Mucosa of stomach (tissue), 1 donor: ENCODE measurements at regions not wholly inside any gene's neighbourhood (a gene's known extent, or its start where the extent isn't known, plus 50 kb on each side); places are given as distances from the start of the nearest gene placed in this dataset.
"Not testable (repeated sequence)": the region's sequence is repeated elsewhere in the genome, so short reads cannot be mapped to it uniquely, and the experiment has no call there.

Experiments
- H3K27me3 ChIP-seq: one replicate; pipeline ENCODE4 v1.7.0; 2013; ENCODE audit warnings: mild to moderate bottlenecking, low read length; ENCODE audit not compliant: control insufficient read depth, insufficient read depth
- H3K36me3 ChIP-seq: one replicate; pipeline ENCODE4 v1.7.0; 2013; ENCODE audit warnings: low read length; ENCODE audit not compliant: control insufficient read depth, insufficient read depth
- H3K4me1 ChIP-seq: one replicate; pipeline ENCODE4 v1.7.0; 2013; ENCODE audit warnings: mild to moderate bottlenecking, low read length; ENCODE audit not compliant: control insufficient read depth, insufficient read depth
- H3K4me3 ChIP-seq: one replicate; pipeline ENCODE4 v1.7.0; 2013; ENCODE audit warnings: low read length
- H3K9ac ChIP-seq: one replicate; pipeline ENCODE4 v1.7.0; 2013; ENCODE audit warnings: mild to moderate bottlenecking, low read length, moderate library complexity
- H3K9me3 ChIP-seq: one replicate; pipeline ENCODE4 v1.7.0; 2013; ENCODE audit warnings: mild to moderate bottlenecking, low read length, moderate library complexity; ENCODE audit not compliant: control insufficient read depth
- donor health status: Pancreatic carcinoma.

DNA sequence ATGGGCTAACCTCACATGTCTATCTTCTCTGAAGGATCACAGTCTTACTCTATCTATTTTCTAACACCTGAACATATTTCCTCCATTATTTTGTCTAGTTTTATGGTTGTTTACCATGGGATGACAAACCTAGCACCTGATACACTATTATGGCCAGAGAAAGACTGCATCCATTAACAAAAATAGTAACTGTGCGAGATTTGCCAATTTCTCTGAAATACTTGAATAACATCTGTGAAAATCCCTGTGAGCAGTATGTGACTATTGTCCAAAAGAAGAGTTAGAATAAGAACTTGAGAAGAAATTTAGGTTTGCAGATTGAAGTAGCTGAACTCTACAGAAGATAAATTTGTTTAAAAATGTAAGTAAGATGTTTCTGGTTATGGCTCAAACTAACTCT, 142.0 kb upstream of the CDH11 start:
- Histone ChIP-seq H3K9me3 (no peaks in the 10 kb centered on the region), H3K4me3 (no peak overlapping the region), H3K4me1 (no peaks in the 10 kb centered on the region), H3K9ac (no peak overlapping the region), H3K27me3 (no peaks in the 10 kb centered on the region), H3K36me3 (no peaks in the 10 kb centered on the region)

DNA sequence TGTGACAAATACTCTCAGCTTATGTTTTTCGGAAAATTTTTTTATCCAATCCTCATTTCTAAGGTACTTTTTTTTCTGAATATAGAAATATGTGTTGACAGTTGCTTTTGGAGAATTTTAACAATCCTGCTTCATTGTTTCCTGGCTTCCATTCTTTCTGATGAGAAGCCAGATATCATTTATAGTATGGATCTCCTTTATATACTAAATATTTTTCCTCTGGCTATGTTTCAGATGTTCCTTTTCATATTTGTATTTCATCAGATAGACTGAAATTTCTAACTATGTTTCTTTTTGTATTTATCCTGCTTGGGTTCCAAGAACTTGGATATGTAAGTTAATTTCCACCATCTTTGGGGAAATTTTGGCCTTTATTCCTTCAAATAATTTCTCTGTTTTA, 138.9 kb upstream of the CDH11 start:
- Histone ChIP-seq H3K9me3 (no peaks in the 10 kb centered on the region), H3K36me3 (no peaks in the 10 kb centered on the region), H3K27me3 (no peaks in the 10 kb centered on the region), H3K4me1 (no peaks in the 10 kb centered on the region), H3K9ac (no peak overlapping the region), H3K4me3 (no peak overlapping the region)

DNA sequence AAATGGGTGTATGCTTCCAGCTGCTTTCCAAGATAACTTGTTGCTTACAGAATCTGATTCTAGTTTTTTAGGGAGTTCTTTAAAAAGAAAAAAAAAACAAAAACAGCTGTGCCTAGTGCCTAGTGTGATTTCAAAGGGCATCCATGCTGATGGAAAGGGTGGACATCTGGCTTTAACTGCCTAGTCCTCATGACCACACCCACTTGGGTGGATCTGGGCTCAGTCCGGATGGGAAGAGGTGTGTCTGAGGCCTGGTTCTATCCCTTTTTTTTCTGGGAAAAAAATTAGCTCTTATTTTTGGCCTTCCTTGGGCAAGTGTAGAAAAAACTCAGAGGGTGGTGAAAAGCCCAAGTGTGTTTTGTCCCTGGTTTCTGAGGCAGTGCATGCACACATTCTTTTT, 132.3 kb upstream of the CDH11 start:
- Histone ChIP-seq H3K4me1 (peaks cover 25% of the 10 kb centered on the region), H3K36me3 (no peaks in the 10 kb centered on the region), H3K9ac (no peak overlapping the region), H3K4me3 (no peak overlapping the region), H3K27me3 (no peaks in the 10 kb centered on the region), H3K9me3 (no peaks in the 10 kb centered on the region)

DNA sequence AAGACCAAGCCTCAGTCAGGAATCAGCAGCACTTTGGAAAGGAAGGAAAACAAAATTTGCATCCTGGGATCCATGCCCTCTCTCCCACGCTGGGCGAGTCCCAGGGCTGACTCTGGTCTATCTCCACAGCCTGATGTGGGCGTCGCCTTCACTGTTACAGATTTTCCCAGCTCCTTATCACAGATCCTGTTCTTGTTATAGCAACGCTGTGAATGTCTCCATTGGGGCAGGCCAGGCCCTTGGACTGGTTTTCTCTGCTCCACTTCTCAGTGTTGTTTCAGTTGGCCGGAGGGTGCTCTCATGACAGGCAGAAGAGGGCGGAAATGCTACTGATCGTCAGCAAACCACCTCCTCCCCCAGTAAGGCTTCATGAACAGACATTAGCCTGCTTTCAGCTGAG, 127.9 kb upstream of the CDH11 start:
- H3K27me3 ChIP-seq: no peaks in the 10 kb centered on the region
- peak overlapping the region; percentile 8 for H3K9ac ChIP-seq
- H3K4me3 ChIP-seq: no peak overlapping the region
- H3K9me3 ChIP-seq: no peaks in the 10 kb centered on the region
- peaks cover 25% of the 10 kb centered on the region for H3K4me1 ChIP-seq
- no peaks in the 10 kb centered on the region for H3K36me3 ChIP-seq

DNA sequence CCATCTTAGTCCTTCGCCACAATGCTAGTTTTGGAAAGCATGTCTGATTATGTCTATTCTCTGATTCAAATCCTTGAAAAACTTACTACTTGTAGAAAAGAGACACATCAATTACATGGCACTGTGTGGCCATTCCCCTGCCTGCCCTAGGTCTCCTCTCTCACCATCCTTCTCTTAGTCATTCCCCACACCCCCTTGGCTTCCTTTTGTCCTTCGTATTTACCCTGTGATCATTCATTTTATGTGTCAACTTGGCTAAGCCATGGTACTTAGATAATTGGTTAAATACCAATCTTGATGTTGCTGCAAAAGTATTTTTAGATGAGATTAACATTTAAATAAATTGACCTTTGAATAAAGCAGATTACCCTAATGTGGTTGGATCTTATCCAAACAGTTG, 122.9 kb upstream of the CDH11 start:
- no peaks in the 10 kb centered on the region for H3K9me3 ChIP-seq
- no peaks in the 10 kb centered on the region for H3K36me3 ChIP-seq
- no peaks in the 10 kb centered on the region for H3K27me3 ChIP-seq
- H3K9ac ChIP-seq: no peak overlapping the region
- H3K4me1 ChIP-seq: peaks cover 5% of the 10 kb centered on the region
- no peak overlapping the region for H3K4me3 ChIP-seq

DNA sequence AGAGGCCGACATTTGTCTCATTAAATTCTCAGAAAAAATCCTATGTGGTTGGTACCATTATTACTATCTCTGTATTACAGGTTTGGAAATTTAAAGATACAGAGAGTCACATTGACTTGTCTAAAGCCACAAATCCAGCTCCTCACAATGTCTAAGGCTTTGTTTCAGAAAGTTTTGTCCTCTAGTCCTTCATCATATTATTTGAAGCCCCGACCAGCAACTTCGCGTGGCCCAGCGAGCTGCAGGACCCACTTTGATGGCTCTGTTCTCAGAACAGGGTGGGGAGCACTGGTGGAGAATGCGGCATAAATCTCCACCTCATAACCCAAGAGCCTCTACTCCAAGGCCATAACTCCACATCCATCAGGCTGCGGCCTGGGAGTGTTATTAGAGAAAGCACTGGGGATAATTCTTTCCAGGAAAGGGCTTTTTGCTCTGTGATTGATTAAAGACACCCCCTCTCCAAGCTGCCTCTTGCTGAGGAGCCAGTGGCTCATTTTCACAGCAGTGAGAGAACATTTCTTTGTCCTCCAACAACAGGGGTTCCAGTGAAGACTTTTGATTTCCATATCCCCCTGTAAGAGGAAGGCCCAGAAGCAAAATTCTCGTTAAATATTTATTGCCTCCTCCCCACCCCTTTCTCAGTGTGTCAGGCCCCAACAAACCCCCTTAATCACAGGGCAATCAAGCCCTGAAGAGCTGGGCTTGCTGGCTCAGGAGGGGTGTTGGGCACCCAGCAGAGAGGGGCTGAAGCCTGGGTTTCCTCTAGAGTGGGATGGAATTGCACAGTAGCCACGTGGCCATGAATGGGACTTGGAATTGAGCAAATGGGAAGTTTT, 113.7 kb upstream of the CDH11 start:
- H3K27me3 ChIP-seq: no peaks in the 10 kb centered on the region
- no peaks in the 10 kb centered on the region for H3K4me1 ChIP-seq
- H3K9me3 ChIP-seq: no peaks in the 10 kb centered on the region
- no peaks in the 10 kb centered on the region for H3K36me3 ChIP-seq
- H3K4me3 ChIP-seq: no peak overlapping the region
- no peak overlapping the region for H3K9ac ChIP-seq

DNA sequence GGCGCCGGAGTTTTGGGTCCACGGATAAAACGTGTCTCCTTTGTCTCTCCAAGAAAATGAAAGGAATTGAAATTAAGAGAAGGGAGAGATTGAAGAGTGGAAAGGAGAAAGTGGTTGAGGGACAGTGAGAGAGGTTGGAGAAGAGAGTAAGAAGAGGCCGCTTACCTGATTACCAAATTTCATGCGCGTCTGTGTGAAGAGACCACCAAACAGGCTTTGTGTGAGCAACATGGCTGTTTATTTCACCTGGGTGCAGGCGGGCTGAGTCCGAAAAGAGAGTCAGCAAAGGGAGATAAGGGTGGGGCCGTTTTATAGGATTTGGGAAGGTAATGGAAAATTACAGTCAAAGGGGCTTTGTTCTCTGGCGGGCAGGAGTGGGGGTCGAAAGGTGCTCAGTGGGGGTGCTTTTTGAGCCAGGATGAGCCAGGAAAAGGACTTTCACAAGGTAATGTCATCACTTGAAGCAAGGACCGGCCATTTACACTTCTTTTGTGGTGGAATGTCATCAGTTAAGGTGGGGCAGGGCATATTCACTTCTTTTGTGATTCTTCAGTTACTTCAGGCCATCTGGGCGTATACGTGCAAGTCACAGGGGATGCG, 113.0 kb upstream of the CDH11 start:
- H3K9me3 ChIP-seq, H3K9ac ChIP-seq, H3K4me1 ChIP-seq, H3K36me3 ChIP-seq, H3K4me3 ChIP-seq, H3K27me3 ChIP-seq: not testable (repeated sequence)

DNA sequence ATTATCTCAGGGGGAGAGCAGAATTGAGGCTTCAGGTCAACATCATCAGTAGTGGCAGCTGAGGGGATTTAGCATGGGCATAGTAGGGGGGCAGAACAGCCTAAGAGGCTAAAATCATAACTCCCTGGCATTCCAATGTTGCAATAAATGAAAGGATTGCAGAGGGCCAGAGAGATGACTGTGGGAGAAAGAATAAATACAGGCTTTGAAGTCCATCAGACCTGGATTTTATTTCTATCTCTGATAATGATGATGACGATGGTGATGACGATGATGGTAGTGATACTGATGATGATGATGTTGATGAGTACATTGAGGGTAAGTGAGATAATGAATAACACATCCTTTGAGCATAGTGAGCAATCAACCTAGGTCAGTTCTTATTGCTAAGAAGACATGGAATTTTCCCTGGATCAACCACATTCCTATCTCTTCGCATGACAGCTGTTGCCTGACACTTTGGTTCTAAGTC, 107.4 kb upstream of the CDH11 start:
- H3K36me3 ChIP-seq: no peaks in the 10 kb centered on the region
- H3K9ac ChIP-seq: no peak overlapping the region
- H3K9me3 ChIP-seq: no peaks in the 10 kb centered on the region
- H3K4me3 ChIP-seq: no peak overlapping the region
- no peaks in the 10 kb centered on the region for H3K4me1 ChIP-seq
- H3K27me3 ChIP-seq: no peaks in the 10 kb centered on the region

DNA sequence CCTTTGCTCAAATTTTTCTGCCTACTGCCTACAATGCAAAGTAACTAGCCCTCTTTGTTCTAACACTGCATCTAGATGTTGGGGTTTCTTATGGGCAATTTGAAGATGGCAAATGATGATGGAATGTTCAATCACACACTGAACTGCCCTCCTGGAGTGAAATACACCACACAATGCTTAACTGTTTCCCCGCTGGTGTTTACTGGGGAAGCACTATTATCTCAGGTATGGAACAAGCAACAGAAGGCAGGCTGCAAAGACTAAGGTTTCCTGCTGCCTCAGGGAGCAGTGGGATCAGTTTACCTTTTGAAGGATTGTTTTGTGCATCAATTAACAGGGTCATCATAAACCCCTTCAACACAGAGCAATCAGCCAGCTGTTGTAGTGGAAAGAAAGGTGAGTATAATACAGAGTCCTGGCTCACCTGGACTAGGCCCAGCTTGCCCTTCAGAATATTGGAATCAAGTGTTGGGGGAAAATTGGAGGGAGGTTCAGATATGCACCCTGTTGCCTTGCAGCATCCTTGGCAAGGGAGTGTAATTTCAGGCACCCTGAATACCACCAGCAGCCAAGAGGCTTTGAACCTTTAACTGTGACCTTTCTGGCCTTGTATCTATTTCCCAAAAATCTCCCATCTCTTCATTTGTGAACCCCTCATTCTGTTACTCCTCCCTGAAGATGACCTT, 105.4 kb upstream of the CDH11 start:
- Histone ChIP-seq H3K4me3 (no peak overlapping the region), H3K9ac (no peak overlapping the region), H3K9me3 (no peaks in the 10 kb centered on the region), H3K4me1 (no peaks in the 10 kb centered on the region), H3K36me3 (no peaks in the 10 kb centered on the region), H3K27me3 (no peaks in the 10 kb centered on the region)

DNA sequence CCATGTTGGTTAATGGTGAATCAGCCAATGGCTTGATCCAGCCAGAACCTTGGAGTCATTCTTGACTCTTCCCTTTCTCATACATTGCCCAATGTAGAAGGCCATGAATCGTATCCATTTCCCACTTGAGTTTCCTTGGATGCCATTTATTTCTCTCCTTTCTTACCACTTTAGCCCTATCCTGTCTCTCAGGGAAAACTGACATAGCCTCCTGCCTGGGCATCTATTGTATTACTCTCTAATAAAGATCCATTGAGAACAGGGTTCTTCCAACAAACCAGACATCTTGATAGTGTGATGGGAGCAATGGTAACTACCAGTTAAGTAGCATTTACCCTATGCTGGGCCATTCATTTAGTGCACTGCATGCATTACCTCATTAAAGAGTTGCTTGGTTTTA, 104.2 kb upstream of the CDH11 start:
- H3K36me3 ChIP-seq: no peaks in the 10 kb centered on the region
- H3K4me3 ChIP-seq: no peak overlapping the region
- no peaks in the 10 kb centered on the region for H3K9me3 ChIP-seq
- no peaks in the 10 kb centered on the region for H3K4me1 ChIP-seq
- H3K9ac ChIP-seq: no peak overlapping the region
- no peaks in the 10 kb centered on the region for H3K27me3 ChIP-seq

DNA sequence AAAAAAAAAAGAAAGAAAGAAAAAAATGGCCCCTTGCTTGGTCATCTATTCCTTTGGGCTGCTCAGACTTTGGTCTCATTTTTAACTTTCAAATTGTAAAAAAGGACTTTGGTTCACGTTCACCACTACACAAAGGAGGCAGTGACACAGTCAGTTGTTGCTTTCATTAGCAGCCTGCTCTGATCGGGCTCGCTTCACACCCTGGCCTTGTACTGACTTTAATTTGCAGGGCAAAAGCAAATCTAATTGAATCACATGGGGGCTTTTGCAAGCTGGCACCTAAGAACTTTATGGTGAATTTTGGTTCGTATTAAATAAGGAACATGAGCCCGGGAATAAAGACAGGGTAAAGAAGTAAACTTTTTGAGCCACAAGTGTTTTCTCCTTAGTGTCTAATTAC, 103.6 kb upstream of the CDH11 start:
- H3K27me3 ChIP-seq: no peaks in the 10 kb centered on the region
- no peaks in the 10 kb centered on the region for H3K36me3 ChIP-seq
- H3K9me3 ChIP-seq: no peaks in the 10 kb centered on the region
- H3K4me3 ChIP-seq: no peak overlapping the region
- H3K9ac ChIP-seq: no peak overlapping the region
- no peaks in the 10 kb centered on the region for H3K4me1 ChIP-seq

DNA sequence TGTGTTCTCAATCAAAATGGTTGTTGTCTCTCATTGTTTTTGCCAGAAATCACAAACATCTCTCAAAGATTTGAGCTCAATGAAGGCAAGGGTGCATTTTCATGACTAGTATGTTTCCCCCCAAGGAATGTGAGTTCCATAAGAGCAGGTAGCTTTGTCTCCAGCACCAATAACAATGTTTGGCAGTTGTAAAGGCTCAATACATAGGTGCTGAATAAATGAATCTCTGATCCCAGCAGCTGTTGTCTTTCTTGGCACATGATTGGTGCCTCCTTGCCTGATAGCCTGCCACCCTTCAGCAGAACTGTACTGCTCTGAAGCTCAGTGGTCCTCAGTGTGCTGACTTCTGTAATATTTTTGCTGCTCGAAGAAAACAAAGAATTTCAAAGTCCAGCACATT, 103.1 kb upstream of the CDH11 start:
- no peaks in the 10 kb centered on the region for H3K27me3 ChIP-seq
- H3K4me3 ChIP-seq: no peak overlapping the region
- H3K9ac ChIP-seq: no peak overlapping the region
- H3K4me1 ChIP-seq: no peaks in the 10 kb centered on the region
- H3K9me3 ChIP-seq: no peaks in the 10 kb centered on the region
- no peaks in the 10 kb centered on the region for H3K36me3 ChIP-seq
